ENCODE measurements at regions not wholly inside any gene's neighbourhood (a gene's known extent, or its start where the extent isn't known, plus 50 kb on each side); places are given as distances from the start of the nearest gene placed in this dataset.

GRCh38 chr11:70751142-70751734 lies 352.9 kb downstream of the CTTN start:
- DNase-seq: no peak

- peak; percentile 61 to 70 for DNase-seq
Measured at GRCh38 chr11:70755410-70756158, 357.3 kb downstream of the CTTN start.

- DNase-seq: no peak
Measured at GRCh38 chr11:70756341-70756740, 358.0 kb downstream of the CTTN start.

GRCh38 chr11:70756756-70757155 lies 358.4 kb downstream of the CTTN start:
- DNase-seq: no peak

- no peak for DNase-seq
Measured at GRCh38 chr11:70757241-70757640, 358.9 kb downstream of the CTTN start.

- no peak for DNase-seq
Measured at GRCh38 chr11:70758206-70758605, 359.9 kb downstream of the CTTN start.

GRCh38 chr11:70759846-70760245 lies 361.5 kb downstream of the CTTN start:
- DNase-seq: no peak

GRCh38 chr11:70760416-70761020 lies 362.2 kb downstream of the CTTN start:
- no peak for DNase-seq

GRCh38 chr11:70761094-70761907 lies 363.0 kb downstream of the CTTN start:
- DNase-seq: no peak

GRCh38 chr11:70761908-70762337 lies 363.6 kb downstream of the CTTN start:
- no peak for DNase-seq

- no peak for DNase-seq
Measured at GRCh38 chr11:70762810-70763209, 364.5 kb downstream of the CTTN start.

GRCh38 chr11:70763606-70764005 lies 365.3 kb downstream of the CTTN start:
- no peak for DNase-seq

GRCh38 chr11:70764356-70764905 lies 366.1 kb downstream of the CTTN start:
- no peak for DNase-seq

- no peak for DNase-seq
Measured at GRCh38 chr11:70766901-70767300, 368.6 kb downstream of the CTTN start.

- no peak for DNase-seq
Measured at GRCh38 chr11:70768346-70769095, 370.2 kb downstream of the CTTN start.

GRCh38 chr11:70769106-70769505 lies 370.8 kb downstream of the CTTN start:
- no peak for DNase-seq

GRCh38 chr11:70769521-70769920 lies 371.2 kb downstream of the CTTN start:
- DNase-seq: no peak

GRCh38 chr11:70771099-70771885 lies 373.0 kb downstream of the CTTN start:
- DNase-seq: no peak

- no peak for DNase-seq
Measured at GRCh38 chr11:70772950-70773349, 374.6 kb downstream of the CTTN start.

GRCh38 chr11:70775386-70776075 lies 377.2 kb downstream of the CTTN start:
- no peak for DNase-seq

Measured in stimulated activated CD4-positive, alpha-beta T cell treated with anti-CD3 and anti-CD28 coated beads, Interleukin-2, amount 100 ng/mL, for 48 hours (primary cell).